ENCODE measurements at regions not wholly inside any gene's neighbourhood (a gene's known extent, or its start where the extent isn't known, plus 50 kb on each side); places are given as distances from the start of the nearest gene placed in this dataset.

DNA sequence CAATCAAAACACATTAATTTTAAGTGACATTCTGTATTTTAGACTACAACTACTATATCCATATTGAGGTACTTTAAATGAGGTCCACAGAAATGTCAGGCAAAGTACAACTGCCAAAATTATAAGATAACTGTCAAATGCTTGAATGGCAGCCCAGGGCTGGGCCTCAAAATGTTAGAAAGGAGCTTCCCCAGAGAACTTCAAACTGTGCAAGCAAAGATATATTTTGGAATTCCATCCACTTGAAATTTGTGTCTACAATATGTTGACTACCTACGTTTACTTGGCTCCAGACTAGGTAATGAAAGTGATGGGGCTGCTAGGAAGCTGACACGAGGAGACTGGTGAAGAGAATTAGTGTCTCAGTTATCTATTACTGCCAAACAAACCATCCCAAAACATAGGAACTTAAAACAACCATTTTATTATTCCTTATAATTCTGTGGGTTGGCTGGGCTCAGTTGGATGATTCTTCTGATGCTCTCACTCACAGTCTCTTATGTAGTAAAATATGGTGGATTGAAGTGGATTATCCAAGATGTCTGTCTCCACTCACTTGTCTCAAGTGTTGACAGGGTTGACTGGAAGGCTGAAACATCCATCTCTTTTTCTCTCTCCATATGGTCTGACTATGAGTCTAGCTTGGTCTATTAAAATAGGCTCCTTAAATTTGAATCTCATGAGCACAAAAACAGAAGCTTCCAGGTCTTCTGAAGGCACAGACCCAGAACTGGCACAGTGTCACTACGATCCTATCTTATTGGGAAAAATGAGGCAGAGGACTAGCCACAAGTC is 74.2 kb downstream of the FZD1 start:
- H2AFZ ChIP-seq = no peak overlapping the region

DNA sequence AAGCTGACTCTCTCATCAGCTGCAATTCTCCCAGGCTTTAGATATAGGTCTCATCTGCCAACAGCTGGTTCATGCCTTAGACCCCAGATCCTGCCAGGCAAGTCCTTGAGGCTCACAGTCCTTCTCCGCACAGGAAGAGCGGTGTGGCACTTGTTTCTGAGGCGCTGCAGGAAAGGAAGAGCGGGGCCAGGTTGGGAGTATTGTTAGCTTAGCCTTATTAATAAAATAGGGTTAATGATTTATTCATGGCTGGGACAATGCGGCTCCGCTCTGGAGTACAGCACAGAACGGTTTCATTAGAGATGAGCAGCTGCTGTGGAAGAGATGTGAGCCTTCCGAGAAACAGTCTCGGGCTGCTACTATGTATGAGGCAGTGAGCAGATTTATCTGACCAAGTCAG is 78.1 kb downstream of the FZD1 start:
- H3K27ac ChIP-seq = no peak overlapping the region
- no peaks in the 10 kb centered on the region for H3K79me2 ChIP-seq
- H3K9ac ChIP-seq = no peak overlapping the region

More for the DNA sequence above, 74.2 kb downstream of the FZD1 start:
- Histone ChIP-seq H3K27ac (no peak overlapping the region), H3K9ac (no peak overlapping the region), H3K27me3 (ENCODE audit: control insufficient read depth, insufficient read depth, low read length) (no peaks in the 10 kb centered on the region), H3K4me1 (no peaks in the 10 kb centered on the region), H3K79me2 (no peaks in the 10 kb centered on the region), H3K36me3 (ENCODE audit: control insufficient read depth, insufficient read depth, low read length) (no peaks in the 10 kb centered on the region), H3K9me3 (ENCODE audit: control insufficient read depth, low read length) (no peaks in the 10 kb centered on the region), H3K4me3 (ENCODE audit: low read depth, low read length) (no peak overlapping the region), H3K4me2 (ENCODE audit: low read length) (no peak overlapping the region)
- TF ChIP-seq, protein P1, sequence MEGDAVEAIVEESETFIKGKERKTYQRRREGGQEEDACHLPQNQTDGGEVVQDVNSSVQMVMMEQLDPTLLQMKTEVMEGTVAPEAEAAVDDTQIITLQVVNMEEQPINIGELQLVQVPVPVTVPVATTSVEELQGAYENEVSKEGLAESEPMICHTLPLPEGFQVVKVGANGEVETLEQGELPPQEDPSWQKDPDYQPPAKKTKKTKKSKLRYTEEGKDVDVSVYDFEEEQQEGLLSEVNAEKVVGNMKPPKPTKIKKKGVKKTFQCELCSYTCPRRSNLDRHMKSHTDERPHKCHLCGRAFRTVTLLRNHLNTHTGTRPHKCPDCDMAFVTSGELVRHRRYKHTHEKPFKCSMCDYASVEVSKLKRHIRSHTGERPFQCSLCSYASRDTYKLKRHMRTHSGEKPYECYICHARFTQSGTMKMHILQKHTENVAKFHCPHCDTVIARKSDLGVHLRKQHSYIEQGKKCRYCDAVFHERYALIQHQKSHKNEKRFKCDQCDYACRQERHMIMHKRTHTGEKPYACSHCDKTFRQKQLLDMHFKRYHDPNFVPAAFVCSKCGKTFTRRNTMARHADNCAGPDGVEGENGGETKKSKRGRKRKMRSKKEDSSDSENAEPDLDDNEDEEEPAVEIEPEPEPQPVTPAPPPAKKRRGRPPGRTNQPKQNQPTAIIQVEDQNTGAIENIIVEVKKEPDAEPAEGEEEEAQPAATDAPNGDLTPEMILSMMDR (IDR thresholded peaks at IDR 0.05) = no peak

DNA sequence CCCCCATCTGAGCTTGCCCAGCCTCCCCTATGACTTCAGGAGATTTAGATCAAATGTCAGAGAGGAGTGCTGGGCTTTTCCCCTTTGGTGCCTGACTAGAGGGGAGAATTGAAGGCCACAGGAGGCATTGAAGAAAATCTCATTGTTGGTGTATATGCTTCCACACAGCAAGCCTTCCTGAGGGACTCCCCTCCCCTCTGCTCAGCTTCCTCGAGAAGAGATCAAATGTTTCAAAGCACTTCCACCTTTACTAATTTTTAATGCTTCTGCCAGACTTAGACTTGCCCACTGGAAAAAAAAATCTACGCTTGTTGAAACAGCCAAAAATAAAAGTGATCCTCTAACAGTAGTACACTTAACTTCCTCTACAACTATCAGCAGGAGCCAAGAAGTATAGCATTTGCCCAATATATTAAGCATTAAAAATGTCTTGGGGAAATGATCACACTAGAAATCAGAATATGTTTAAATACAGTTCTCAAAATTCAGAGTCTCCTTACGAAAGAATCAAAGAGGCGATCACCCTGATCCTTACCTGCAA is 79.3 kb downstream of the FZD1 start:
- no peaks in the 10 kb centered on the region for H3K36me3 ChIP-seq (ENCODE audit: control insufficient read depth, insufficient read depth, low read length)
- no peaks in the 10 kb centered on the region for H3K4me1 ChIP-seq
- H3K27ac ChIP-seq = no peak overlapping the region
- TF ChIP-seq, protein P1 (IDR thresholded peaks at IDR 0.05) = no peak
- H3K79me2 ChIP-seq = no peaks in the 10 kb centered on the region
- no peak overlapping the region for H3K9ac ChIP-seq
- no peaks in the 10 kb centered on the region for H3K27me3 ChIP-seq (ENCODE audit: control insufficient read depth, insufficient read depth, low read length)
- no peak overlapping the region for H3K4me3 ChIP-seq (ENCODE audit: low read depth, low read length)
- H2AFZ ChIP-seq = no peak overlapping the region
- H3K4me2 ChIP-seq (ENCODE audit: low read length) = no peak overlapping the region
- H3K9me3 ChIP-seq (ENCODE audit: control insufficient read depth, low read length) = no peaks in the 10 kb centered on the region

More for the DNA sequence above, 78.1 kb downstream of the FZD1 start:
- Histone ChIP-seq H2AFZ (no peak overlapping the region), H3K4me3 (ENCODE audit: low read depth, low read length) (no peak overlapping the region), H3K9me3 (ENCODE audit: control insufficient read depth, low read length) (no peaks in the 10 kb centered on the region), H3K27me3 (ENCODE audit: control insufficient read depth, insufficient read depth, low read length) (no peaks in the 10 kb centered on the region), H3K4me1 (no peaks in the 10 kb centered on the region), H3K4me2 (ENCODE audit: low read length) (no peak overlapping the region), H3K36me3 (ENCODE audit: control insufficient read depth, insufficient read depth, low read length) (no peaks in the 10 kb centered on the region)
- TF ChIP-seq, protein P1 (IDR thresholded peaks at IDR 0.05) = no peak

DNA sequence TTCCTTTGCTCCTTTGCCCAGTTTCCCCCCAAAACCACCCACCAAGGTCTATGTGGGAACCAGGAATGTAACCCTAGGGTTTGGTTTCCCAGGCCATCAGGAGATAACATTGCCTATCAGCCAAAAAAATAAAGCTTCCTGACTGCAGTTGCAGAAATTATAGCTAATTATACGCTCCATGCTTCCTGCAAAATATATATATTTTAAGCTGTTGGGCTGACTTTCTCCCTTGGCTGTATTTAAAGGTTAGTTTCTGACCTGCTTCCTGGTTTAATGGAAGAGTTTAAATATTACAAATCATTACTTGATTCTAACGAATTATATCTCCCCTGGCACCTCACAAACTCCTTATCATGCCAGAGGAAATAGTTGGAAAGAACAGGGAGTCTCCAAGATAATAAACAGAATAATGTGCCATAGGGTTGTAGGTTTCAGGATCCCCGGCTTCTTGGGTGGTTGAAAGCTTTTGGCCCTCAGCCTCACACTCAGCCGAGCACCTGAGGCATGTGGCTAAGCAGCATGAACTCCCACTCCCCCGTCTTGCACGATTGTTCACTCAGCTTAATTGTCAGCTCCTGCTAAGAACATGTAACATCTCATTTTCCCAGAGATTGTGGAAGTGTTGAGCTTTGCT is 79.9 kb downstream of the FZD1 start:
- Histone ChIP-seq H3K9me3 (ENCODE audit: control insufficient read depth, low read length) (no peaks in the 10 kb centered on the region), H3K79me2 (no peaks in the 10 kb centered on the region), H3K4me3 (ENCODE audit: low read depth, low read length) (no peak overlapping the region), H3K4me1 (no peaks in the 10 kb centered on the region), H3K9ac (no peak overlapping the region), H3K27me3 (ENCODE audit: control insufficient read depth, insufficient read depth, low read length) (no peaks in the 10 kb centered on the region), H2AFZ (no peak overlapping the region), H3K27ac (no peak overlapping the region), H3K36me3 (ENCODE audit: control insufficient read depth, insufficient read depth, low read length) (no peaks in the 10 kb centered on the region), H3K4me2 (ENCODE audit: low read length) (no peak overlapping the region)
- TF ChIP-seq, protein P1 (IDR thresholded peaks at IDR 0.05) = no peak
